ENCODE measurements at regions not wholly inside any gene's neighbourhood (a gene's known extent, or its start where the extent isn't known, plus 50 kb on each side); places are given as distances from the start of the nearest gene placed in this dataset.
"Not testable (repeated sequence)": the region's sequence is repeated elsewhere in the genome, so short reads cannot be mapped to it uniquely, and the experiment has no call there.

GRCh38 chr16:66050991-66051390, 315.5 kb upstream of the CDH5 start:
- no peak for DNase-seq (ENCODE audit: low read depth)

GRCh38 chr16:66049865-66050264, 316.6 kb upstream of the CDH5 start:
- DNase-seq (ENCODE audit: low read depth), result no peak

- no peak for DNase-seq (ENCODE audit: low read depth)
Measured at GRCh38 chr16:66045626-66046025, 320.9 kb upstream of the CDH5 start.

- no peak for DNase-seq (ENCODE audit: low read depth)
Measured at GRCh38 chr16:66044556-66044955, 321.9 kb upstream of the CDH5 start.

- no peak for DNase-seq (ENCODE audit: low read depth)
Measured at GRCh38 chr16:66044089-66044488, 322.4 kb upstream of the CDH5 start.

- no peak for DNase-seq (ENCODE audit: low read depth)
Measured at GRCh38 chr16:66043326-66043725, 323.2 kb upstream of the CDH5 start.

GRCh38 chr16:66042341-66042740, 324.1 kb upstream of the CDH5 start:
- no peak for DNase-seq (ENCODE audit: low read depth)

GRCh38 chr16:66041907-66042306, 324.6 kb upstream of the CDH5 start:
- no peak for DNase-seq (ENCODE audit: low read depth)

- DNase-seq (ENCODE audit: low read depth), result no peak
Measured at GRCh38 chr16:66039793-66040192, 326.7 kb upstream of the CDH5 start.

- DNase-seq (ENCODE audit: low read depth), result no peak
Measured at GRCh38 chr16:66036793-66037715, 329.4 kb upstream of the CDH5 start.

- DNase-seq (ENCODE audit: low read depth), result no peak
Measured at GRCh38 chr16:66036184-66036583, 330.3 kb upstream of the CDH5 start.

GRCh38 chr16:66035096-66035495, 331.4 kb upstream of the CDH5 start:
- DNase-seq (ENCODE audit: low read depth), result no peak

GRCh38 chr16:66032841-66033240, 333.6 kb upstream of the CDH5 start:
- DNase-seq (ENCODE audit: low read depth), result no peak

GRCh38 chr16:66030036-66030435, 336.5 kb upstream of the CDH5 start:
- DNase-seq (ENCODE audit: low read depth), result no peak

- no peak for DNase-seq (ENCODE audit: low read depth)
Measured at GRCh38 chr16:66028510-66029216, 337.8 kb upstream of the CDH5 start.

GRCh38 chr16:66026787-66027330, 339.6 kb upstream of the CDH5 start:
- no peak for DNase-seq (ENCODE audit: low read depth)

GRCh38 chr16:66026211-66026610, 340.3 kb upstream of the CDH5 start:
- DNase-seq (ENCODE audit: low read depth), result no peak

- DNase-seq (ENCODE audit: low read depth), result no peak
Measured at GRCh38 chr16:66025751-66026150, 340.7 kb upstream of the CDH5 start.

- not testable (repeated sequence) for DNase-seq (ENCODE audit: low read depth)
Measured at GRCh38 chr16:66024567-66024966, 341.9 kb upstream of the CDH5 start.

GRCh38 chr16:66023481-66023880, 343.0 kb upstream of the CDH5 start:
- no peak for DNase-seq (ENCODE audit: low read depth)

GRCh38 chr16:66020642-66021041, 345.8 kb upstream of the CDH5 start:
- DNase-seq (ENCODE audit: low read depth), result no peak

- no peak for DNase-seq (ENCODE audit: low read depth)
Measured at GRCh38 chr16:66020046-66020445, 346.4 kb upstream of the CDH5 start.

GRCh38 chr16:66019502-66019901, 347.0 kb upstream of the CDH5 start:
- DNase-seq (ENCODE audit: low read depth), result not testable (repeated sequence)

All from stimulated activated CD4-positive, alpha-beta T cell treated with anti-CD3 and anti-CD28 coated beads, Interleukin-2, amount 100 ng/mL, for 4 hours (primary cell).